IMR-90 (cell line): ENCODE measurements at regions not wholly inside any gene's neighbourhood (a gene's known extent, or its start where the extent isn't known, plus 50 kb on each side); places are given as distances from the start of the nearest gene placed in this dataset.

Experiments used
- CTCF ChIP-seq: conservative IDR thresholded peaks from 2 replicates; pipeline ENCODE4 v1.5.1; 2012; ENCODE audit warnings: mild to moderate bottlenecking, low read depth, low read length, improper control_type of control experiment
- MAZ ChIP-seq: IDR thresholded peaks from 2 replicates; pipeline ENCODE4 v1.6.1; 2012; ENCODE audit warnings: low read depth, mild to moderate bottlenecking, low read length, improper control_type of control experiment, moderate library complexity, borderline replicate concordance
- USF2 ChIP-seq: fragments of 150-350 bp; IDR thresholded peaks from 2 replicates; pipeline ENCODE4 v1.6.1; 2017; ENCODE audit warnings: mild to moderate bottlenecking, antibody characterized with exemption, low read length, low read depth

- TF ChIP-seq CTCF (no peak), MAZ (no peak), USF2 (no peak)
Measured at GRCh38 chr2:236767941-236768340, 198.3 kb downstream of the ACKR3 start.
